GM19438 (cell line): ENCODE measurements at regions not wholly inside any gene's neighbourhood (a gene's known extent, or its start where the extent isn't known, plus 50 kb on each side); places are given as distances from the start of the nearest gene placed in this dataset.
"Not testable (repeated sequence)": the region's sequence is repeated elsewhere in the genome, so short reads cannot be mapped to it uniquely, and the experiment has no call there.

ENCODE experiments used
- ATAC-seq: cut with Tn5 transposase; IDR thresholded peaks from one replicate; pipeline ENCODE4 v1.9.1; 2021; ENCODE audit warnings: low read depth; ENCODE audit not compliant: unreplicated experiment

DNA sequence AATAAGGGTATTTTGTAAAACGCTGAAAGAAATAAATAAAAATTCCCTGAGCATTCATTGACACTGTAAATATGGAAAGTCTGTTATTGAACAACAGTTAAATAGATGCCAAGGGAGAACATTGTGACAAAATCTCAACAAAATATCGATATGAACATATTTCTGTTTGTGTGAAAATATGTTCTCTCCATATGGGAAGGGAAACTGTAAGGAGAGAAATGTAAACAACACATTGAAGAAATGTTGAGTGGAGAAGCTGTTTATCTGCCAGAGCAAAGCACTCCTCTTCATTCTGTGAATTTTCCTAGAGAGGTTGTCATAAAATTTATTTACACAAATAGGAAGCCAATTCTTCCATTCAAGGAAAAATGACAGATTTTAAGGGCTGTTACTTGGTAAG, 57.1 kb upstream of the EOMES start:
- no peak for ATAC-seq

- no peak for ATAC-seq
These were observed 67.3 kb upstream of the EOMES start for GRCh38 chr3:27789420-27789819.

DNA sequence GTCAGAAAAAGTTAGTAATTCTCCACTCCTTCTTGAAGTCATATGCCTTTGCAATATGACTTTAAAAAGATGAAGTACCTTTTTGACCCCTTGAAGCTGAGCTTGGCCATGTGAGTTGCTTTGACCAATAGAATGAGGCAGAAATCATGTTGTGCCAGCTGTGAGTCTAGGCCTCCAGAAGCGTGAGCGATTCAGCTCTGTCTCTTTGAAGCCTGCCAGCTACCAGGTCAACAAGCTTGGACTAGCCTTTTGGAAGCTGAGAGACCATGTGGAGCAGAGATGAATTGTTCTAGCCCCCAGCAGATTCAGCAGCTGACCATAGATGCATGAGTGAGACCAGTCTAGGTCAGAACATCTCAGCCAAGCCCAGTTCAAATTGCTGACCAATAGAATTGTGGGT, 69.8 kb upstream of the EOMES start:
- no peak for ATAC-seq

- no peak for ATAC-seq
These were observed 70.7 kb upstream of the EOMES start for GRCh38 chr3:27792869-27793268.

- no peak for ATAC-seq
These were observed 72.1 kb upstream of the EOMES start for GRCh38 chr3:27794211-27794610.

DNA sequence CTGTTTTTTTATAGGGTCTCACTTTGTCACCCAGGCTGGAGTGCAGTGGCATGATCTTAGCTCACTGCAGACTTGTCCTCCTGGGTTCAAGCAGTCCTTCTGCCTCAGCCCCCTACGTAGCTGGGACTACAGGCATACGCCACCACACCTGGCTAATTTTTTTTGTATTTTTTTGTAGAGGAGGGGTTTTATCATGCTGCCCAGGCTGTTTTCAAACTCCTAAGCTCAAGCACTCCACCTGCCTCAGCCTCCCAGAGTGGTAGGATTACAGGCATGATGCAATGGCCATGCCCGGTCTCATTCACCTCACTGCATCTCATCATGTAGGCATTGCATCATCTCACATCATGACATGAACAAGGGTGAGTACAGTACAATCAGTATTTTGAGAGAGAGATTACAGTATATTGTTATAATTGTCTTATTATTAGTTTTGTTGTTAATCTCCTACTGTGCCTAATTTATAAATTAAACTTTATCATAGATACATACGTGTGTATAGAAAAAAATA, 74.3 kb upstream of the EOMES start:
- no peak for ATAC-seq

DNA sequence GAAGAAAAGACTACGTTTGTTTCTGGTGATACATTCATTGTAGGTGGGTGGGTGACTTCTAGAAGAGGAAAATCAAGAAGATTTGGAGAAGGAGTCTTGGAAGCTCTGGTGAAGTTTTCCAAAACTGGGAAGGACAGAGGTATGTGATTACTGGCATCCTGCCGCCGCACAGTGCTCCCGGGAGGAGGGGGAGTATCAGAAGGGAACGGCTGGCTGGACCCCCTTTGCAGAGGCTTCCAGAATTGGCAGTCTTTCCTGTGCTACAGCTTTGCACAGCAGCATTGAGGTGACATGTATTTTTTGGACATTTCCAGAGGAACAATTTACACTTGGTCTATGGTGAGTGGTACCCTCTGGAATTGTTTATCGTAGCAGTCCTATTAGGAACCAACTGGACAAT, 75.7 kb upstream of the EOMES start:
- ATAC-seq = no peak

GRCh38 chr3:27800261-27800660, 78.1 kb upstream of the EOMES start:
- ATAC-seq = no peak

DNA sequence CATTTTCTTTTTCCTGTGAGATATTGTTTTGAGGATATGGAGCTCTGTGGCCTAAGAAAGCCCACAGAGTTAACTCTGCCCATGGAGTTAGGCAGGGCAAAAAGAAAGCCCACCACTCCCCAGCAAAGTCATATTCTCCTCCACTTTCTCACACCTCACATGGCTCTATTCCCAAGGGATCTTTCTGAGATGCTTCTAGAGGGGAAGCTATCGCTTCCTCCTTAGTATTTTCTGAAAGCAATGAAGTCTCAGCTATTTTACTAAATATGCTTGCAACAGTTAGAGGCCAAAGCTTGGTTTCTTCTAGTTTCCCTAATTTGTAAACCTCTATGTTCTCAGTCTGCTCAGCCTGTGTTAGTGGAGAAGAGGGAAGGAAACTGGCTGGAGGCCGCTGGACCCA, 80.3 kb upstream of the EOMES start:
- ATAC-seq = no peak

DNA sequence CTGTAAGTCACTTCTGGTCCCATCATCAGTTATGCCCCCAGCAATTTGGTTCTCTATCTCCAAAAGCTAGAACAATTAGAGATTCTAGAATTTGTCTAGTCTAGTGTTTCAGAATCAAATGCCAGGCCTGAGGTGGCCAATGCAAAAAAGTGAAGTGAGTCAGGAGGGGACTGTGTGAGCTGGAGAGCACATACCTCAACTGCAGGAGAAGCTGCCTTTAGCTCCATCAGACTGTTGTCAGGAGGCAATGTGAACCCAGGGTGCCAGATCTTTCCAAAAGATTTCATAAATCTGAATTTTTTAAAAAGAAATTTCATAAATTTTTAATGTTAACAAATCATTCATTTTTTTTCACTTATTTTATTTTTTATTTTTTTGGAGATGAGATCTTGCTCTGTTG, 80.7 kb upstream of the EOMES start:
- ATAC-seq = no peak

DNA sequence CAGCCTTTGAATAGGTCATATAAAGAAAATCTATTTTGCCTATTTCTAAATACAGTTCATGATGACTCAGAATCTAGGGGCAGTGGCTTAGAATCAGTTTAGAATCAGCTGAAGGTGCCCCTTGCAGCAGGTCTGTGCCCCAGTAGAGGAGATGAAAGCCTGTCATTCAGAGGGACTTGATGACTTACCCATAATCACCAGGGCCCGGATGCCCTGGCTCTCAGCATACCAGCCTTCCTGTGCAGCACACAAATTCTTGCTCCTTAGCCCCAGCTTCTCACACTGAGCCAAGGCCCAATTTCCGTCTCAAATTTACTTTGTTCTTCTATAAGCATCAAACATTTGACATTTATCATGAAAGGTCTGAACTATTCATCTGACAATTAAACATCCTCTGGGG, 83.2 kb upstream of the EOMES start:
- no peak for ATAC-seq

DNA sequence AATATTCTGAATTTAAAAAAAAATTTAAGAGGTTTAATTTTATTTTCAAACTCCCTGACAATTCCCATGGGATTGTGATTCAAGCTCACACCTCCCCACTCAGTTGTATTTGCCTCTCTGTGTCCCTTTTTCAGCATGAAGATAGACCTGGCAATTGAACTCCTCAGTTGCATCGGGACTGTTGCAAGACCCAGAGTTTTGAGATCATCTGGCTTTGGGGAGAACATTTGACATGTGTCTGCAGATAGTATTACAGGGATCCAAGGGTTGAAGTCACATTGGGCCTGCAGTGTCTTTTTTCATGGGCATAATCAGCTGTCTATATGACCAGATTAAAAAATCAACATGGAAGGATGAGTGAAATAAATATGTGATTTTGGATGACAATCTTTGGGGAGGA, 91.1 kb upstream of the EOMES start:
- no peak for ATAC-seq

GRCh38 chr3:27821609-27822008, 99.5 kb upstream of the EOMES start:
- not testable (repeated sequence) for ATAC-seq

- no peak for ATAC-seq
These were observed 102.4 kb upstream of the EOMES start for GRCh38 chr3:27824312-27825200.

- no peak for ATAC-seq
These were observed 104.3 kb upstream of the EOMES start for GRCh38 chr3:27826448-27826847.

DNA sequence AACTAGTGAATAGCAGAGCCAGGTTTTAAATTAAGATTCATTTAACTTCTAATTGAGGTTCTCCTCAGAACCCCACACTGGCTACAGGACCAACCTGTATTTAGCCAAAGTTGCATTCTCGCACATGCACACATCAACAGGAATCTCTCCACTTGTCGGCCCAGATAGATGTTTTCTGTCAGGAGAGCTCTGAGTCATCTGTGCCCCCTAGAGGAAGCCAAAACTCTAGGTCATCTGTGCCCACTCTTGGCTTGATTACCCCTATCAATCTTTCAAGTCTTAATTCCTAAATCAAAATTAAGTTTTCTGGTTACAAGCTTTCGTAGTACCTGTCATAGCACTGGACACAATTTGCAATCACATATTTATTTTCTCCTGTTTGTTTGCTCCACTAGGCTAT, 104.9 kb upstream of the EOMES start:
- no peak for ATAC-seq

DNA sequence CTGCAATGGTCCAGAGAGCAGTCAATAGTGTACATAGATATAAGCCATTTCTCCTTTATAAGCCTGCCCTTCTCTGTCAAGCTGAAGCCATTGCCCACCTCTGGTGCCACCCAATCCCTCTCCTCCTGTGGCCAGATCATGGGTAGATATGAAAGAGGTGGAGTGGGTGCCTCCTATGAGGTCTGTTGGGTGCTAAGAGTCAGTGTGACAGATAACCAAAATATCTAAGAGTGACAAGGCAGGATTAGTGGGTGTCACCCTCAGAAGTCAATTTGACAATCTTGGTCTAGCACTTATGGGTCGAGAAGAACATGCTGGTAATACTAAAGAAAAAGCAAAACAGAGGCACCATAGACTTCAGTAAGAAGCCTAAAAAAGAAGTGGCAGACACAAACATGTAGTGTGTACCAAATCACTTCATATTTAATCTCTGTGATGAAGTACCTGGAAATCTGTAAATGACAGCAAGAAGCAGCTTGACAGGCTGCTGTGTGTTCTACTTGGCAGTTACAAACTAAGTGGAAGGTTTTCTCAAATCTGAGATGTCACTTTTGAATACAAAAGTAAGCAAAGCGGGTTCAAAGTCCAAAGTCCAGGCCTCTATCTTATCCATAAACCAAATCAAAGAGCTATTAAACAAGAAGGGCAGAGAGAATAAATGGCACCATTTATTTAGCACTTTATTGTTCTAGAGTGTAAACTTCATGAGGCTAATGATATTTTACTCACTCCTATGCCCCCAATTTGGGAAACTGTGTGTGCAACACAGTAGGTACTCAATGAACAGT, 118.9 kb upstream of the EOMES start:
- no peak for ATAC-seq

DNA sequence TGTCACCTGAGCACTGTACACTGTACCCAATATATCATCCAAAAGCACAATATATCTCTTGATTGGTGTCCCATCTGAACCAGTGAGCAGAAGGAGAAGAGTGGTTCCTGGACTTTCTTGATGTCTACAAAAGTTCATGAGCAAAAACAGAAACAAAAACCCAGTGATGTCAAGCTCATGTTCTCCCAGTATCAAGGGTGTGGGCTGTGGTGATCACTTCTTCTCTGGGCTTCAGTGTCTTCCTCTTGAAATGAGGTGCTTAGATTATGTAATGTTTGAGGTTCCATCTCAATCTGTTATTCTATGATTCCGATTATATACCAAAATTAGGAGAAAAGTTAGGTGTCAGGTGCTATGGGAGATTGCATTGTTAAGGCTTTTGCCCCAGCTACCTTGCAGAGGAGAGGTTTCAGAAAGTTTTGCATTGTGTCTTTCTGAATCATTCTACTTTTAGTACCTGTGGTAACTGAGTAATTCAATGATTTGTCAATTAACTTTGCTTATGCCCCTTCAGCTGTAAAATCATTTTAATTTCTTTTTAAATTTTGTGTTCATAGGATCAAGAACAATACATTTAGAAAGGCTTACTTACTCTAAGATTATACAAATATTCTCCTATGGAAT, 122.0 kb upstream of the EOMES start:
- ATAC-seq = no peak

GRCh38 chr3:27847697-27848096, 125.6 kb upstream of the EOMES start:
- ATAC-seq = no peak

GRCh38 chr3:27848826-27849225, 126.7 kb upstream of the EOMES start:
- no peak for ATAC-seq

DNA sequence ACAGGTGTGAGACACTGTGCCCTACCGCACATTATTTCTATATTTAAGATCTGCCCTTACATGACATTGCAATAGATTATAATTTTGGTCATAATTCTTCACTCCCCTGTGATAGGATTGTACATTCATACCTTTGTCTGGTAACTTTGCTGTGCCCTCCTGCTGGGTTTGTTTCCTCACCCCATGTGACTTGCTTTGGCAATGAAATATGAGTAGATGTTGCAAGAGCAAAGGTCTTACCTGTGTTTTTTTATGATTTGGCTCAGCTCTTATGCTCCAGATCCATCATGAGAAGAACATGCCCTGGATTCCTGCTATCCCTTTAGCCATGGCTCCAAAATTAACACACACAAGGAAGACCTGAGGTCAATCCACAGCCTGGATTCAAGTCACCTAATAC, 137.7 kb upstream of the EOMES start:
- ATAC-seq = no peak
